A549 (cell line): ENCODE measurements at regions not wholly inside any gene's neighbourhood (a gene's known extent, or its start where the extent isn't known, plus 50 kb on each side); places are given as distances from the start of the nearest gene placed in this dataset.

ENCODE experiments used
- CEBPB ChIP-seq, 2 experiments: fragments of >200 bp in 1 of 2; sonication (Bioruptor Twin) in 1 of 2; formaldehyde crosslinking in 1 of 2; IDR thresholded peaks; 2 replicates each; pipeline ENCODE4 v1.6.1; 2012 to 2016
- CTCF ChIP-seq: fragments of >200 bp; sonication (Bioruptor Twin); formaldehyde crosslinking; IDR thresholded peaks from 3 replicates; pipeline ENCODE4 v1.5.1; 2016
- EP300 ChIP-seq, 2 experiments: fragments of >200 bp; sonication (Bioruptor Twin); formaldehyde crosslinking; IDR thresholded peaks; 2 replicates in 1 of 2; 3 replicates in 1 of 2; pipeline ENCODE4 v1.6.1; 2016 to 2017
- MAZ ChIP-seq: fragments of 150-350 bp; IDR thresholded peaks from 2 replicates; pipeline ENCODE4 v1.6.1; 2014; ENCODE audit warnings: antibody characterized with exemption, low read depth, low read length, borderline replicate concordance
- POLR2A ChIP-seq: IDR thresholded peaks from 2 replicates; pipeline ENCODE4 v1.6.1; 2012; ENCODE audit warnings: mild to moderate bottlenecking, low read length
- RCOR1 ChIP-seq: fragments of 150-350 bp; IDR thresholded peaks from 2 replicates; pipeline ENCODE4 v1.6.1; 2014; ENCODE audit warnings: antibody characterized with exemption, low read length, low read depth

DNA sequence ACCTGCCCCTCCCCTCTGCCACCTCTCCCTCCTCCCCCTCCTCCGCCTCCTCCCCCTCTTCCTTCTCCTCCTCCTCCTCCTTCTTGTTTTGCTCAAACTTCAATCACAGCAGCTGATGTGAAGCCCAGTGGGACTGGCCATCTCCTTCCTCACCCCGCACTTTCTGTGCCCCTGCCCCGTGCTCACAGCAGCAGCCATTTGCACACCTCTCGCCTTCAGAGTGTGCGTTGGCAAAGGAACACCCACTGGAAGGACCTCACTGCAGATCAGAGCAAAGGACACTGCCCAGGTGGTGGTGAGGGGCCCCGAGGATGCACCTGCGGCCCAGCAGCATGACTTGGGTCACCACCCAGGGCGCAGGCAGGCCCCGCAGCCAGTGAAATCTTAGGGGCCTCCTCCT lies 98.8 kb downstream of the SOX1 start:
- TF ChIP-seq CTCF (no peak), CEBPB (IDR thresholded peaks at IDR 0.05) (no peak), EP300 (IDR thresholded peaks at IDR 0.05) (no peak), MAZ (no peak), POLR2A (no peak), RCOR1 (no peak)
